GM23338 (cell line): ENCODE measurements at regions not wholly inside any gene's neighbourhood (a gene's known extent, or its start where the extent isn't known, plus 50 kb on each side); places are given as distances from the start of the nearest gene placed in this dataset.

Experiments used
- ATAC-seq: fragments of 200-7000 bp; cut with Tn5 transposase; 3 replicates; pipeline ENCODE4 v1.9.1; 2020
- DNase-seq: peaks from one replicate; pipeline ENCODE4 v3.0.0-alpha.2; 2015; ENCODE audit warnings: low spot score
- H2AFZ ChIP-seq: fragments of 200-600 bp; sonication (generic); 2 replicates; pipeline ENCODE4 v1.8.0; 2016; ENCODE audit warnings: antibody characterized with exemption, mild to moderate bottlenecking, moderate library complexity
- H3F3A ChIP-seq: fragments of 200-600 bp; sonication (generic); replicated peaks from 2 replicates; pipeline ENCODE4 v1.8.0; 2017; ENCODE audit warnings: antibody characterized with exemption, mixed run types, low read depth
- H3K27ac ChIP-seq: fragments of 200-600 bp; sonication (generic); 2 replicates; pipeline ENCODE4 v1.6.1; 2016; ENCODE audit warnings: low read depth
- H3K27me3 ChIP-seq: fragments of 200-600 bp; sonication (generic); 2 replicates; pipeline ENCODE4 v1.8.0; 2016; ENCODE audit warnings: mild to moderate bottlenecking, mixed run types, moderate library complexity; ENCODE audit not compliant: insufficient read depth
- H3K36me3 ChIP-seq: fragments of 200-600 bp; sonication (generic); 2 replicates; pipeline ENCODE4 v1.8.0; 2016; ENCODE audit warnings: mild to moderate bottlenecking; ENCODE audit not compliant: insufficient read depth
- H3K4me1 ChIP-seq: fragments of 200-600 bp; sonication (generic); 2 replicates; pipeline ENCODE4 v1.8.0; 2016; ENCODE audit warnings: mild to moderate bottlenecking, moderate library complexity; ENCODE audit not compliant: insufficient read depth
- H3K4me2 ChIP-seq: fragments of 200-600 bp; sonication (generic); 2 replicates; pipeline ENCODE4 v1.7.1; 2017; ENCODE audit warnings: mixed run types
- H3K4me3 ChIP-seq: fragments of 200-600 bp; sonication (generic); 2 replicates; pipeline ENCODE4 v1.6.1; 2016; ENCODE audit warnings: mixed run types
- H3K79me2 ChIP-seq: fragments of 200-600 bp; sonication (generic); replicated peaks from 2 replicates; pipeline ENCODE4 v1.8.0; 2017; ENCODE audit warnings: mild to moderate bottlenecking; ENCODE audit not compliant: insufficient read depth
- H3K9me2 ChIP-seq: fragments of 200-600 bp; sonication (generic); 2 replicates; pipeline ENCODE4 v1.8.0; 2017; ENCODE audit not compliant: insufficient read depth
- H4K20me1 ChIP-seq: fragments of 200-600 bp; sonication (generic); replicated peaks from 2 replicates; pipeline ENCODE4 v1.8.0; 2017; ENCODE audit warnings: mild to moderate bottlenecking; ENCODE audit not compliant: insufficient read depth
- H3K27ac Mint-ChIP-seq: 2 replicates; pipeline ENCODE4 v1.8.0; 2020; ENCODE audit warnings: inconsistent platforms, mild to moderate bottlenecking, moderate library complexity, mixed read lengths
- H3K27me3 Mint-ChIP-seq: 3 replicates; pipeline ENCODE4 v1.8.0; 2022; ENCODE audit warnings: low read depth, mild to moderate bottlenecking, moderate library complexity, mixed read lengths, inconsistent platforms; ENCODE audit not compliant: insufficient read depth, poor library complexity
- H3K36me3 Mint-ChIP-seq: 3 replicates; pipeline ENCODE4 v1.8.0; 2021; ENCODE audit warnings: low read depth, mild to moderate bottlenecking, inconsistent platforms, moderate library complexity, mixed read lengths
- H3K4me1 Mint-ChIP-seq: 3 replicates; pipeline ENCODE4 v1.8.0; 2020; ENCODE audit warnings: mild to moderate bottlenecking, inconsistent platforms, mixed read lengths
- H3K4me3 Mint-ChIP-seq: 3 replicates; pipeline ENCODE4 v1.8.0; 2021; ENCODE audit warnings: moderate library complexity, mild to moderate bottlenecking, inconsistent platforms, mixed read lengths
- H3K9me3 Mint-ChIP-seq: 3 replicates; pipeline ENCODE4 v1.8.0; 2020; ENCODE audit warnings: moderate library complexity, mild to moderate bottlenecking, inconsistent platforms, mixed read lengths
- CREB1 ChIP-seq: fragments of 250-450 bp; sonication (Bioruptor Pico); IDR thresholded peaks from 2 replicates; pipeline ENCODE4 v1.5.0; 2020; ENCODE audit warnings: low read depth, mild to moderate bottlenecking, moderate library complexity
- EZH2 ChIP-seq: fragments of 200-600 bp; sonication (generic); IDR thresholded peaks from one replicate; pipeline ENCODE4 v1.8.0; 2017; ENCODE audit warnings: antibody characterized with exemption, mild to moderate bottlenecking, low read depth; ENCODE audit not compliant: unreplicated experiment
- EZH2phosphoT487 ChIP-seq: fragments of 200-600 bp; sonication (generic); IDR thresholded peaks from one replicate; pipeline ENCODE4 v1.8.1; 2018; ENCODE audit warnings: antibody characterized with exemption; ENCODE audit not compliant: unreplicated experiment
- JUNB ChIP-seq: IDR thresholded peaks from one replicate; pipeline ENCODE4 v1.6.1; 2016; ENCODE audit warnings: antibody characterized with exemption; ENCODE audit not compliant: unreplicated experiment
- NANOG ChIP-seq: IDR thresholded peaks from 2 replicates; pipeline ENCODE4 v1.6.1; 2016; ENCODE audit warnings: antibody characterized with exemption, borderline replicate concordance
- POLR2AphosphoS5 ChIP-seq: IDR thresholded peaks from 2 replicates; pipeline ENCODE4 v1.6.1; 2016; ENCODE audit warnings: antibody characterized with exemption, low read depth
- ZNF114 ChIP-seq: fragments of 250-450 bp; sonication (Bioruptor Pico); IDR thresholded peaks from 2 replicates; pipeline ENCODE4 v1.5.0; 2020; ENCODE audit warnings: mild to moderate bottlenecking, moderate library complexity
- ZNF331 ChIP-seq: fragments of 250-450 bp; sonication (Bioruptor Pico); IDR thresholded peaks from 2 replicates; pipeline ENCODE4 v1.5.0; 2020; ENCODE audit warnings: low read depth, mild to moderate bottlenecking, moderate library complexity
- ZNF462 ChIP-seq: fragments of 250-450 bp; sonication (Bioruptor Pico); IDR thresholded peaks from 2 replicates; pipeline ENCODE4 v1.5.0; 2020; ENCODE audit warnings: mild to moderate bottlenecking, moderate library complexity
- TF ChIP-seq, protein P1 (sequence below): IDR thresholded peaks from one replicate; pipeline ENCODE4 v1.6.1; 2018; ENCODE audit warnings: antibody characterized with exemption; ENCODE audit not compliant: unreplicated experiment

- TF ChIP-seq, protein P1, sequence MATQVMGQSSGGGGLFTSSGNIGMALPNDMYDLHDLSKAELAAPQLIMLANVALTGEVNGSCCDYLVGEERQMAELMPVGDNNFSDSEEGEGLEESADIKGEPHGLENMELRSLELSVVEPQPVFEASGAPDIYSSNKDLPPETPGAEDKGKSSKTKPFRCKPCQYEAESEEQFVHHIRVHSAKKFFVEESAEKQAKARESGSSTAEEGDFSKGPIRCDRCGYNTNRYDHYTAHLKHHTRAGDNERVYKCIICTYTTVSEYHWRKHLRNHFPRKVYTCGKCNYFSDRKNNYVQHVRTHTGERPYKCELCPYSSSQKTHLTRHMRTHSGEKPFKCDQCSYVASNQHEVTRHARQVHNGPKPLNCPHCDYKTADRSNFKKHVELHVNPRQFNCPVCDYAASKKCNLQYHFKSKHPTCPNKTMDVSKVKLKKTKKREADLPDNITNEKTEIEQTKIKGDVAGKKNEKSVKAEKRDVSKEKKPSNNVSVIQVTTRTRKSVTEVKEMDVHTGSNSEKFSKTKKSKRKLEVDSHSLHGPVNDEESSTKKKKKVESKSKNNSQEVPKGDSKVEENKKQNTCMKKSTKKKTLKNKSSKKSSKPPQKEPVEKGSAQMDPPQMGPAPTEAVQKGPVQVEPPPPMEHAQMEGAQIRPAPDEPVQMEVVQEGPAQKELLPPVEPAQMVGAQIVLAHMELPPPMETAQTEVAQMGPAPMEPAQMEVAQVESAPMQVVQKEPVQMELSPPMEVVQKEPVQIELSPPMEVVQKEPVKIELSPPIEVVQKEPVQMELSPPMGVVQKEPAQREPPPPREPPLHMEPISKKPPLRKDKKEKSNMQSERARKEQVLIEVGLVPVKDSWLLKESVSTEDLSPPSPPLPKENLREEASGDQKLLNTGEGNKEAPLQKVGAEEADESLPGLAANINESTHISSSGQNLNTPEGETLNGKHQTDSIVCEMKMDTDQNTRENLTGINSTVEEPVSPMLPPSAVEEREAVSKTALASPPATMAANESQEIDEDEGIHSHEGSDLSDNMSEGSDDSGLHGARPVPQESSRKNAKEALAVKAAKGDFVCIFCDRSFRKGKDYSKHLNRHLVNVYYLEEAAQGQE = no peak
- TF ChIP-seq NANOG (no peak), EZH2 (no peak), ZNF331 (no peak), JUNB (no peak), POLR2AphosphoS5 (no peak), ZNF114 (no peak), EZH2phosphoT487 (no peak), CREB1 (CRISPR knock-in tag) (no peak)
Measured at GRCh38 chr6:44682987-44683779, 295.7 kb downstream of the CDC5L start (continued).

- no peak for TF ChIP-seq ZNF462
- TF ChIP-seq EZH2phosphoT487 = no peak
- no peak for TF ChIP-seq EZH2
- no peaks in the 10 kb centered on the region for H3K27me3 ChIP-seq
- no peaks in the 10 kb centered on the region for H3K4me1 Mint-ChIP-seq
- H3K9me2 ChIP-seq = peaks cover 7% of the 10 kb centered on the region; the same call in 1 of the 2 replicates
- H3K79me2 ChIP-seq = no peaks in the 10 kb centered on the region
- no peak overlapping the region for H3K4me2 ChIP-seq
- H3K27ac Mint-ChIP-seq = no peak overlapping the region
- H3K27me3 Mint-ChIP-seq = peaks cover 2% of the 10 kb centered on the region
- no peak overlapping the region for H3K27ac ChIP-seq
- no peak overlapping the region; the same call in 1 of the 2 replicates for H2AFZ ChIP-seq
- H3K36me3 Mint-ChIP-seq = peaks cover 13% of the 10 kb centered on the region
- peaks cover 19% of the 10 kb centered on the region; the same call in 2 of the 3 replicates for H3K9me3 Mint-ChIP-seq
- ATAC-seq (no peak), DNase-seq (no peak)
- H3K4me3 ChIP-seq = no peak overlapping the region
- no peak overlapping the region for H3K4me3 Mint-ChIP-seq
- H3K4me1 ChIP-seq = no peaks in the 10 kb centered on the region
- H3K36me3 ChIP-seq = no peaks in the 10 kb centered on the region
- H3F3A ChIP-seq = no peaks in the 10 kb centered on the region
- no peaks in the 10 kb centered on the region for H4K20me1 ChIP-seq
Measured at GRCh38 chr6:44685213-44685612, 297.7 kb downstream of the CDC5L start.
